ENCODE measurements at regions not wholly inside any gene's neighbourhood (a gene's known extent, or its start where the extent isn't known, plus 50 kb on each side); places are given as distances from the start of the nearest gene placed in this dataset.

DNA sequence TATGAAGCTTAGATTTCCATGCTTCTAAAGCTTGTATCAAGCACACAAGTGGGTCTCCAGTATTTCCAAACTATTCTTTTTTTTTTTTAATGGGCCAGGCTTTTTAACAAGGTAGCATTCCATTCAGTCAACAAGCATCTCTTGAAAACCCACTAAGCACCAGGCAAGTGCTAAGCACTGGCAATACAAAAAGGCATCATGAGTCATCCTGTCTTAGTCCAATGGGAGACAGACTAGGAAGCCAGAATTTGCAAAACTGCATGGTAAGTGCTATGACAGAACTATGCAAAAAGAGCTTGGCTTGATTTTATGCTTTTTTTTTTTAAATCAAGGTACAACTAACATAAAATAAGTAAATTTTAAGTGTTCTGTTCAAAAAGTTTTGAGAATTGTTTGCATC, 109.3 kb upstream of the DST start:
- Histone ChIP-seq H3K27me3 (ENCODE audit: insufficient read depth, low read length) (no peaks in the 10 kb centered on the region), H3K79me1 (ENCODE audit: insufficient read depth, low read depth, low read length, poor library complexity, severe bottlenecking) (no peaks in the 10 kb centered on the region), H3K4me2 (ENCODE audit: insufficient read depth, insufficient read length, low read length) (no peak overlapping the region), H2BK12ac (ENCODE audit: insufficient read length, low read depth, low read length) (no peak overlapping the region), H3K9ac (ENCODE audit: extremely low read depth, insufficient read length, low read length) (no peak overlapping the region), H3K23ac (ENCODE audit: insufficient read length, low read depth, low read length) (no peak overlapping the region), H2AK5ac (ENCODE audit: insufficient read length, low read length) (no peak overlapping the region), H2BK15ac (ENCODE audit: low read depth, low read length) (no peak overlapping the region), H3K4ac (ENCODE audit: low read depth, low read length) (no peak overlapping the region), H3K23me2 (ENCODE audit: insufficient read length, low read depth, low read length, poor library complexity, severe bottlenecking) (no peaks in the 10 kb centered on the region), H3K56ac (ENCODE audit: insufficient read length, low read depth, low read length) (no peak overlapping the region), H2AFZ (ENCODE audit: low read length) (no peak overlapping the region), H4K5ac (ENCODE audit: insufficient read length, low read depth, low read length) (no peak overlapping the region), H3K18ac (ENCODE audit: insufficient read length, low read depth, low read length) (no peak overlapping the region), H3K9me3 (ENCODE audit: control insufficient read depth, low read depth, low read length) (no peaks in the 10 kb centered on the region), H2BK120ac (ENCODE audit: low read depth, low read length, poor library complexity, severe bottlenecking) (no peak overlapping the region), H4K8ac (replicated peaks; ENCODE audit: insufficient read length, low read depth, low read length) (no peak overlapping the region), H2BK5ac (ENCODE audit: insufficient read length, low read length) (no peak overlapping the region), H3T11ph (ENCODE audit: low read length) (no peak overlapping the region), H2BK20ac (ENCODE audit: low read depth, low read length, poor library complexity, severe bottlenecking) (no peak overlapping the region), H4K91ac (ENCODE audit: insufficient read length, low read depth, low read length) (no peak overlapping the region), H3K14ac (ENCODE audit: insufficient read depth, low read length) (no peak overlapping the region), H4K20me1 (ENCODE audit: control insufficient read depth, insufficient read depth, insufficient read length) (no peaks in the 10 kb centered on the region), H3K4me1 (ENCODE audit: insufficient read depth, low read length) (peaks cover 11% of the 10 kb centered on the region), H3K79me2 (ENCODE audit: insufficient read depth, low read length) (peaks cover 15% of the 10 kb centered on the region; the same call in 1 of the 2 replicates), H3K27ac (ENCODE audit: insufficient read length, low read depth, low read length) (no peak overlapping the region)
- TF ChIP-seq, protein P1, sequence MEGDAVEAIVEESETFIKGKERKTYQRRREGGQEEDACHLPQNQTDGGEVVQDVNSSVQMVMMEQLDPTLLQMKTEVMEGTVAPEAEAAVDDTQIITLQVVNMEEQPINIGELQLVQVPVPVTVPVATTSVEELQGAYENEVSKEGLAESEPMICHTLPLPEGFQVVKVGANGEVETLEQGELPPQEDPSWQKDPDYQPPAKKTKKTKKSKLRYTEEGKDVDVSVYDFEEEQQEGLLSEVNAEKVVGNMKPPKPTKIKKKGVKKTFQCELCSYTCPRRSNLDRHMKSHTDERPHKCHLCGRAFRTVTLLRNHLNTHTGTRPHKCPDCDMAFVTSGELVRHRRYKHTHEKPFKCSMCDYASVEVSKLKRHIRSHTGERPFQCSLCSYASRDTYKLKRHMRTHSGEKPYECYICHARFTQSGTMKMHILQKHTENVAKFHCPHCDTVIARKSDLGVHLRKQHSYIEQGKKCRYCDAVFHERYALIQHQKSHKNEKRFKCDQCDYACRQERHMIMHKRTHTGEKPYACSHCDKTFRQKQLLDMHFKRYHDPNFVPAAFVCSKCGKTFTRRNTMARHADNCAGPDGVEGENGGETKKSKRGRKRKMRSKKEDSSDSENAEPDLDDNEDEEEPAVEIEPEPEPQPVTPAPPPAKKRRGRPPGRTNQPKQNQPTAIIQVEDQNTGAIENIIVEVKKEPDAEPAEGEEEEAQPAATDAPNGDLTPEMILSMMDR (conservative IDR thresholded peaks at IDR 0.05), result no peak
- H3K4me1 Mint-ChIP-seq, result peaks cover 70 to 80% of the 10 kb centered on the region in 2 experiments
- peak overlapping the region; percentile 27 to 94 (median 83); a peak in 5 of 7 replicates for H3K27ac Mint-ChIP-seq
- no peaks in the 10 kb centered on the region for H3K9me3 Mint-ChIP-seq
- H3K27me3 Mint-ChIP-seq (ENCODE audit: low read depth), result no peaks in the 10 kb centered on the region; the same call in 1 of the 2 replicates
- H3K36me3 Mint-ChIP-seq (ENCODE audit: insufficient read depth in 1 of 3, low read depth in 3 of 3), result no peaks in the 10 kb centered on the region; a peak in 1 of 7 replicates
- no peak for DNase-seq
- H3K4me3 Mint-ChIP-seq, result no peak overlapping the region
